ENCODE measurements at regions not wholly inside any gene's neighbourhood (a gene's known extent, or its start where the extent isn't known, plus 50 kb on each side); places are given as distances from the start of the nearest gene placed in this dataset.

GRCh38 chr2:126431136-126431535, 224.8 kb upstream of the GYPC start:
- DNase-seq, result no peak

DNA sequence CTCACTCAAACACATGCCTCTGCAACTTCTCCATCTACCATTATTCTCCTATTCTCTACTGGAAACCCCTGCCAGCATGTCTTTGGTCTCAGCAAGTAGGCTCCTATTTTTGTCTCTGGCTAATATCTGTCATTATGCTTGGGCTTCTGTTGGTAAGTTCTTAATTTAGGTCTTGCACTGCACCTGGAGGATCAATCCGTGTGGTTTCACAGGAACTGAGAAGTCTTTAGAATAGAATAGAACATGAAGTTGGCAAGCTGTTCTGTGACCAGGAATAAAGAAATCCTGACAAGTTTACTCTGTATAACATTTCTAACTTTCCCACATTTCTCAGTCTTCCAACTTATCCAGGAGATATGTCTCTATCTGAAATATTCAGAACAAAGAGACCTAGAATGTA, 219.5 kb upstream of the GYPC start:
- DNase-seq, result peak; percentile 34

GRCh38 chr2:126437016-126437415, 218.9 kb upstream of the GYPC start:
- no peak for DNase-seq

- DNase-seq, result no peak
These were observed 211.4 kb upstream of the GYPC start for GRCh38 chr2:126444512-126444911.

DNA sequence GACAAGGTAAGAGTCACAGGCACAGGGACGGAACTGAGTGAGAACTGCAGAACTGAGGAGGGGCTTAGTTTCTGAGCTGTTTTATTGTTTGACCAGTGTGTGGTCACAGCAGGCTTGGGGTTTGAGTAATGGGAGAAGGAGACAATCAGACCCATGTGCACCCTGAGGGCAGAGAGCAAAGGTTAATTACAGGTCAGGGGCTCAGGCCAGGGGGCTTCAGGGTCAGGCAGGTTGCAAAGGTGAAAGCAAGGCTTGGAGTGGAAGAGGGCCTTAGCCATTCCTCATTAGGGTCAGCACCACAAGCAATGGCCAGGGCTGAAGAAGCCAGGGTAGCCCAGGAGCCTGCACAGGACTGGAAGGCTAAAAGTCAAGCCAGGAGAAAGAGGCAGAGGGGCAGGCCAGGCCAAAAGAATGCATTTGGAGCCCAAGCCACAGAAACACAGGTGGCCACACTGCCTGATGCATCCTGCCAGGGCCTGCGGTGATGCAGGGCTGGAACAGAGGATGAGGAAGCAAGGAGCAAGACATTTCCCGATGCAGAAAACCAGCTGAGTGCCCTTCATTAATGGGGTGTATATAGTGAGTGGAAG, 209.8 kb upstream of the GYPC start:
- DNase-seq, result no peak

- DNase-seq, result no peak
These were observed 207.3 kb upstream of the GYPC start for GRCh38 chr2:126448611-126449010.

- DNase-seq, result no peak
These were observed 206.3 kb upstream of the GYPC start for GRCh38 chr2:126449677-126450076.

- no peak for DNase-seq
These were observed 191.9 kb upstream of the GYPC start for GRCh38 chr2:126463892-126464674.

- DNase-seq, result peak; percentile 50
These were observed 188.4 kb upstream of the GYPC start for GRCh38 chr2:126467367-126468054.

DNA sequence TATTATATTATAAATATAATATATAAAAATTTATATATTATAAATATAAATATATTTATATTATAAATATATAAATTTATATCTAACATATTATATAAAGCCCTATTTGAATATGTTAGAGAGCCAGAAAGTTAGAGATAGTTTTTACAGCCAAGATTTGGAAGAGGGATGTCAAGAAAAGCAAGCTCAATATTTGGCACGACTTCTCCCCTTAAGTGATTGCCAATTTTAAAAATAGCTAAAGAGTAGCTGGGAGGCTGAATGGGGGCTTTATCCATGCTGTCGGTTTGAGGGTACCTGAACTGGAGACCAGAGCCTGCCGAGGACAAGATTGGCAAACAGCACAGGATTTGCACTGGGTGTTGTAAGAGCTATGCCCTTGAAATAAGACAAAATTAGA, 180.9 kb upstream of the GYPC start:
- no peak for DNase-seq

- no peak for DNase-seq
These were observed 179.3 kb upstream of the GYPC start for GRCh38 chr2:126476691-126477090.

DNA sequence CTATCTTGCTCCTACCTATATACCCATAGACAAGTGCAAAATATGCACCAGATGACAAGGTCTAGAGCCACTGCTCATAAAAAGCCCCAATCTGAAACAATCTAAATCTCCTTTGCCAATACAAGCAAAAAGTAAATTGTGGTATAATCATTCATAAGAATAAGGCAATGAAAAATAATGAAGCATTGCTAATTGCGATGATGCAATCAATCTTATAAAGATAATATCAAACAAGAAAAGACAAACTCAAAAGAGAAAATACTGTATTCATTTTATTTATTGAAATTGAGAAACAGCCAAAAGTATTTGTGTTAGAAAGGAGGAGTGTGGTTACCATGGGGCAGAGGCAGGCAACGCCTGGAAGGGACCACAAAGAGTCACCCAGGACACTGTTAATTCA, 175.9 kb upstream of the GYPC start:
- no peak for DNase-seq

GRCh38 chr2:126482582-126483464, 173.1 kb upstream of the GYPC start:
- DNase-seq, result peak; percentile 18

DNA sequence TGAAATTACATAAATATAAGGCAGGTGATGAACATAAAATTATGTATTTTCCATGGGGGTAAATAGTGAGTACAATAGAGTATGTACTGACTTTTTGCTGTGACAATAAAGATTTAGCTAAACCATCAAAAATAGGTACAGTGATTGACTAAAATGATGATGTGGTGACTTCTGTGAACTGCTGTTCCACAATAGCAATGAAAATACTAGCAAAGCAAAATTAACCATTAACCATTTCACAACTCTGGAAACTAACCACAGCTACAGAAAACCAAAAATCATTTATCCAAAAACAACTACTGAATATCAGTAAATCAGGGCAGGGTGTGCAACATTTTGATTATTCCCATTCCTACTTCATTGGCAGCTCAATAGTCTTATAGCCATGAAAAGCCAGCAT, 161.4 kb upstream of the GYPC start:
- DNase-seq, result no peak

- DNase-seq, result no peak
These were observed 160.8 kb upstream of the GYPC start for GRCh38 chr2:126495189-126495588.

GRCh38 chr2:126496493-126496892, 159.5 kb upstream of the GYPC start:
- no peak for DNase-seq

GRCh38 chr2:126503476-126503875, 152.5 kb upstream of the GYPC start:
- DNase-seq, result no peak

- DNase-seq, result no peak
These were observed 151.0 kb upstream of the GYPC start for GRCh38 chr2:126504949-126505348.

- no peak for DNase-seq
These were observed 149.2 kb upstream of the GYPC start for GRCh38 chr2:126506786-126507185.

GRCh38 chr2:126507425-126507911, 148.5 kb upstream of the GYPC start:
- no peak for DNase-seq

GRCh38 chr2:126510356-126510755, 145.6 kb upstream of the GYPC start:
- DNase-seq, result no peak

GRCh38 chr2:126510960-126511359, 145.0 kb upstream of the GYPC start:
- no peak for DNase-seq

DNA sequence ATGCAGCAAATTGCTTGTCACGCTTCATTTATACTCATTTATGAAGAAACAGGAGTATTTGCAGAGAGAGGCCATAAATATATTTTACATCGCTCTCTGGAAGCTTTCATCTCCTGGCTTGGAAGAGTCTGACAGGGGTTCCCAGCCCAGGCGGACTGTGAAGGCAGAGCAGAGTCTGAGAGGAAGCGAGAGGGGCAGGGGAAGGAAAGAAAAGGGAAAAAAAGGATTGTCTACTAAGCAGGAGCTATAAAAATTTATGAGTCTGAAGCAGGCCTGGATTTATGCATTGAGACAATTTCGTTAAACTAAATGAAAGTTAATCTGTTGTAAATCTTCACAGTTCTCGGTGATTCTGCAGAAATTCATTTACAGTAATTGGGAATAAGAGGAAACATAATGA, 143.9 kb upstream of the GYPC start:
- no peak for DNase-seq

Measured in RPMI8226 (cell line).